ENCODE measurements at regions not wholly inside any gene's neighbourhood (a gene's known extent, or its start where the extent isn't known, plus 50 kb on each side); places are given as distances from the start of the nearest gene placed in this dataset.
A peak's percentile ranks its signal among the peaks of the same experiment; 100 is the strongest.

DNA sequence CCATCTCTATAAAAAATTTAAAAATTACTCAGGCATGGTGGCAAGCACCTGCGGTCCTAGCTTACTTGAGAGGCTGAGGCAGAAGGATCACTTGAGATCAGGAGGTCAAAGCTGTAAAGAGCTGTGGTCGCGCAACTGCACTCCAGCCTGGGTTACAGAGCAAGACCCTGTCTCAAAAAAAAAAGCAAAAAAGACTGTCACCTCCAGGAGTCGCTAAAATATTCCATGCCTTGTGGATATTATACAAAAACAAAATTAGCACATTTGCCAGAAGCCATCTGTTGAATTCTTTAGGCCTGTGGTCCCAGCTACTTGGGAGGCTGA is 87.0 kb upstream of the SDK1 start:
- Histone ChIP-seq H3K9me3 (ENCODE audit: severe bottlenecking) (no peaks in the 10 kb centered on the region), H3K27ac (ENCODE audit: poor library complexity, severe bottlenecking) (no peak overlapping the region), H3K27me3 (ENCODE audit: insufficient read depth, poor library complexity, severe bottlenecking) (peaks cover 6% of the 10 kb centered on the region), H3K4me3 (ENCODE audit: severe bottlenecking) (no peak overlapping the region), H3K4me1 (ENCODE audit: insufficient read depth, poor library complexity, severe bottlenecking) (no peaks in the 10 kb centered on the region), H3K36me3 (ENCODE audit: low read depth) (no peaks in the 10 kb centered on the region)
- ATAC-seq (ENCODE audit: low read depth) (no peak), DNase-seq (ENCODE audit: low spot score) (no peak)
- TF ChIP-seq, protein P1, sequence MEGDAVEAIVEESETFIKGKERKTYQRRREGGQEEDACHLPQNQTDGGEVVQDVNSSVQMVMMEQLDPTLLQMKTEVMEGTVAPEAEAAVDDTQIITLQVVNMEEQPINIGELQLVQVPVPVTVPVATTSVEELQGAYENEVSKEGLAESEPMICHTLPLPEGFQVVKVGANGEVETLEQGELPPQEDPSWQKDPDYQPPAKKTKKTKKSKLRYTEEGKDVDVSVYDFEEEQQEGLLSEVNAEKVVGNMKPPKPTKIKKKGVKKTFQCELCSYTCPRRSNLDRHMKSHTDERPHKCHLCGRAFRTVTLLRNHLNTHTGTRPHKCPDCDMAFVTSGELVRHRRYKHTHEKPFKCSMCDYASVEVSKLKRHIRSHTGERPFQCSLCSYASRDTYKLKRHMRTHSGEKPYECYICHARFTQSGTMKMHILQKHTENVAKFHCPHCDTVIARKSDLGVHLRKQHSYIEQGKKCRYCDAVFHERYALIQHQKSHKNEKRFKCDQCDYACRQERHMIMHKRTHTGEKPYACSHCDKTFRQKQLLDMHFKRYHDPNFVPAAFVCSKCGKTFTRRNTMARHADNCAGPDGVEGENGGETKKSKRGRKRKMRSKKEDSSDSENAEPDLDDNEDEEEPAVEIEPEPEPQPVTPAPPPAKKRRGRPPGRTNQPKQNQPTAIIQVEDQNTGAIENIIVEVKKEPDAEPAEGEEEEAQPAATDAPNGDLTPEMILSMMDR (IDR thresholded peaks at IDR 0.05; ENCODE audit: poor library complexity, severe bottlenecking), result no peak

DNA sequence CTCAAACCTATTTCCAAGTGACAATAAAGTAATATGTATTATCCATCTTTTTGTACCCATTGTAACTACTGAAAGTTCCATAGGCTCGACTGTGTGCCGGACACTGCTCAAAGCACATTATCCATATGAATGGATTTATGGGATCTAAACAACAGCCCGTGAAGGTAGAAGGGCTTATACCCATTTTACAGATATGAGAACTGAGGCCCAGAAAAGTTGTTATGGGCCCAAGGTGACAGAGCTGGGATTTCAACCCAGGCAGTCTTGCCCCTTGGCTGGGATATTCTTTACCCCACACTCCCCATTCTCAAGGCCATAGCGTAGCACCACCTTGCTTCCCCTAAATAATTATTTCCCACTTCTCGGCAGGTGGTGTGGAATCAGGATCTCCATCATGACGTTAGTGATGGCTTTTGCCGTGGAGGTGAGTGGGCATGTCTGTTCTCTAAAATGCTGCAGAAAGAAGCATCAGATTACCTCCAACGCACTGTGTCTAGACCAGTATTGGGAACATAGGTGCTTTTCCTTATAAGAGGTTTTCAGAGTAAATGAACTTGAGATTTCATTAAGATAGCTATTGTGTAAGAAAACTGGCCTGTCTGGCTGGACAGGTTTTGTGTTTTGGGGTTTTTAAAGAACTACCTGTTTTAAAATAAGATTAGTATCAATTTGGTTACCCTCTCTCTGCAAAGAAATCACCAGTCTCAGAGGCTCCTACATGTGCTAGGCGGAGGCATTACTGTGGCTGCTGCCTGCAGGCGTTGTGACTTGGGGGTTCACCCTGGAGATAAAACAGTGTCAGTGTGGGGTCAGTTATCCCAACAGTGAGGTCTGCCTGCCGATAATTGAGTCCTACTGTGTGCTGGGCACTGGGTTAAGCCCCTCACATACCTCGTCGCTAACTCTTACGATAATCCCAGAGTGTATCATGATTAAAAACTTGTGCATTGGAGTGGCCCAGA is 85.1 kb upstream of the SDK1 start:
- no peak overlapping the region for H3K27ac ChIP-seq (ENCODE audit: poor library complexity, severe bottlenecking)
- no peaks in the 10 kb centered on the region for H3K4me1 ChIP-seq (ENCODE audit: insufficient read depth, poor library complexity, severe bottlenecking)

DNA sequence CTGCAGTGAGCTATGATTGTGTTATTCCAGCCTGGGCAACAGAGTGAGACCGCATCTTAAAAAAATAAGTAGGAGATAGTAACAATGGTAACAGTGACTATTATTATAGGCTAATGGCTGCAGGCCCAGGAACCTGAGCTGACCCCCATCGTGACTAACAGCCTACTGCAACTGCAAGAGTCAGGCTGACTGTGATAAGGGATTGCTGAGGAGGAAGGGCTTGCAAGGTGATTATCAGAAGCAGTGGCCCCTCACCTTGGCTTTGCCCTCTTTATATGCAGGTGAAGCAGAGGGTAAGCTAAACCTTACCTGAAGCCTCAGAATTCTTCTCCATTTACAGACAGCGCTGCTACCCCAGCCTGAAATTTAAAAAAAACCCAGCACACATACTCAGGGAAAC is 83.9 kb upstream of the SDK1 start:
- no peak overlapping the region for H3K4me3 ChIP-seq (ENCODE audit: severe bottlenecking)
- H3K9me3 ChIP-seq (ENCODE audit: severe bottlenecking), result no peaks in the 10 kb centered on the region
- no peaks in the 10 kb centered on the region for H3K36me3 ChIP-seq (ENCODE audit: low read depth)
- ATAC-seq (ENCODE audit: low read depth), result no peak
- no peaks in the 10 kb centered on the region for H3K4me1 ChIP-seq (ENCODE audit: insufficient read depth, poor library complexity, severe bottlenecking)
- peaks cover 9% of the 10 kb centered on the region for H3K27me3 ChIP-seq (ENCODE audit: insufficient read depth, poor library complexity, severe bottlenecking)
- H3K27ac ChIP-seq (ENCODE audit: poor library complexity, severe bottlenecking), result no peak overlapping the region
- TF ChIP-seq, protein P1 (IDR thresholded peaks at IDR 0.05; ENCODE audit: poor library complexity, severe bottlenecking), result no peak
- no peak for DNase-seq (ENCODE audit: low spot score)

More for the DNA sequence above, 85.1 kb upstream of the SDK1 start:
- H3K36me3 ChIP-seq (ENCODE audit: low read depth), result no peaks in the 10 kb centered on the region
- TF ChIP-seq, protein P1 (IDR thresholded peaks at IDR 0.05; ENCODE audit: poor library complexity, severe bottlenecking), result no peak
- H3K4me3 ChIP-seq (ENCODE audit: severe bottlenecking), result no peak overlapping the region
- 0 out of 3 replicates have a peak, but pooled peaks have one; percentile 14 for ATAC-seq (ENCODE audit: low read depth)
- no peaks in the 10 kb centered on the region for H3K9me3 ChIP-seq (ENCODE audit: severe bottlenecking)
- DNase-seq (ENCODE audit: low spot score), result no peak
- H3K27me3 ChIP-seq (ENCODE audit: insufficient read depth, poor library complexity, severe bottlenecking), result peaks cover 9% of the 10 kb centered on the region

DNA sequence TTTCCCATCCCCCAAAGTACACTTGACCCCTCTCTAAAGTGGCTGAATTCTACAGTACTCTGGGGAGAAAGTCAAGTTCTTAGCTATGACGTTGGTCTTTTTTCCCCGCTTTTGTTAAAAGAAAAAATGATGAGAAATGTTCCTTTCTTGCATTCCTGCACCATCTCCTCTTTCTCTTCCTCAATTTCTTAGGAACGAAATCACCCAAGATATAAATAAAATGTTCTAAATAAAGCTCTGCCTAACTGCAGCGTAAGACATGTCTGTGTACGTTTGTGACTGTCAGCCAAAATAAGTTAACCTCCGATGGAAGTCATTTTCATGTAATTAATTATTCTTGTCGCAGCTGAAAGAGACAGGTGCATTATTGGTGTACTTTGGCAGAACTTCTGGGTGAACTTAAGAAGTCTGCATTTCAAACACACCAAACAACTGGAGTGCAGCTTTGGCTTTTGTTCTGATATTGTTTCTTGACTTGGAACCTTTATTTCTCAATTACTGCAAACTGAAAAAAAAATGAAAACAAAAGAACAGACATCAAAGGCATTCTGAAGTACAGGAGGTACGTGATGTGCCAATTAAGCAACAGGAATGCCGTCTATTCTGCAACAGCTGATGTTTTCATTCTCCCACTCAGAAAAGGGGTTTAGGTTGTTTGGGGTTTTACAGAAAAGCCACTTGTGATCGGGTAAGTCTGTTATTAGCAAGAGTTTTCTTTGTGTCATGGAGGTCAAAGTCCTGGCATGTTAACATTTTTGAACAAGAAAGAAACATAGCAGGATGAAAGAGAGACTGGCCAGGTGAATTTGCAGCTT is 82.4 kb upstream of the SDK1 start:
- no peak overlapping the region for H3K27ac ChIP-seq (ENCODE audit: poor library complexity, severe bottlenecking)
- no peaks in the 10 kb centered on the region for H3K4me1 ChIP-seq (ENCODE audit: insufficient read depth, poor library complexity, severe bottlenecking)
- DNase-seq (ENCODE audit: low spot score), result no peak
- H3K4me3 ChIP-seq (ENCODE audit: severe bottlenecking), result no peak overlapping the region
- no peak for ATAC-seq (ENCODE audit: low read depth)
- H3K27me3 ChIP-seq (ENCODE audit: insufficient read depth, poor library complexity, severe bottlenecking), result peaks cover 9% of the 10 kb centered on the region
- TF ChIP-seq, protein P1 (IDR thresholded peaks at IDR 0.05; ENCODE audit: poor library complexity, severe bottlenecking), result no peak
- no peaks in the 10 kb centered on the region for H3K36me3 ChIP-seq (ENCODE audit: low read depth)
- no peaks in the 10 kb centered on the region for H3K9me3 ChIP-seq (ENCODE audit: severe bottlenecking)
